ENCODE measurements at regions not wholly inside any gene's neighbourhood (a gene's known extent, or its start where the extent isn't known, plus 50 kb on each side); places are given as distances from the start of the nearest gene placed in this dataset.

DNA sequence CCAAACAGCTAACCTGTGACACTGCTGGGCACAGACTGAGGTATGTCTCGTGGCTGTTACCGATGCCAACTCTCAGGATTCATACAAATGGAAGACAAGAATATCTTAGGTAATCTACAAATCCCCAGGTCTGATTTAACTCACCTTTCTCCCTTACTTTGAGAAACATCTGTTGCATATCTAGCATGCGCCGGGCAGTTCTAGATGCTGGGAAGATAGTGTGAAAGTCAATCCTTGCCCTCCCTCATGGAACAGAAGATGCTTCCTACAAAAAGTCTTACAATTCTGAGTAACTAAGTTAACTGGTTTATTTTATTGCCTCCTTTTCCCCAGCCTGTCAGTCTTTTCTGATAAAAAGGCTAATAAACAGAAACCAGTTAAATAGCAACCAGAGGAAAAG lies 212.2 kb upstream of the FAT1 start:
- Histone ChIP-seq H3K9me3 (ENCODE audit: control insufficient read depth in 1 of 2, insufficient read depth in 1 of 2, low read length in 2 of 2) (peaks cover 0 to 4% of the 10 kb centered on the region in 2 experiments), H3K27me3 (ENCODE audit: control insufficient read depth in 1 of 2, insufficient read depth in 2 of 2, low read length in 2 of 2) (no peaks in the 10 kb centered on the region), H3K4me1 (ENCODE audit: insufficient read depth, low read length) (no peaks in the 10 kb centered on the region), H3K4me3 (ENCODE audit: low read length) (no peak overlapping the region), H3K36me3 (ENCODE audit: insufficient read depth, low read length) (no peaks in the 10 kb centered on the region), H3K27ac (ENCODE audit: low read depth in 1 of 2, low read length in 2 of 2) (no peak overlapping the region)
- ChIA-PET CTCF (no interaction called here), POLR2A (no interaction called here)
- intact Hi-C loops (cut with DNase I, micrococcal nuclease), result no loop called here
- TF ChIP-seq, protein P1, sequence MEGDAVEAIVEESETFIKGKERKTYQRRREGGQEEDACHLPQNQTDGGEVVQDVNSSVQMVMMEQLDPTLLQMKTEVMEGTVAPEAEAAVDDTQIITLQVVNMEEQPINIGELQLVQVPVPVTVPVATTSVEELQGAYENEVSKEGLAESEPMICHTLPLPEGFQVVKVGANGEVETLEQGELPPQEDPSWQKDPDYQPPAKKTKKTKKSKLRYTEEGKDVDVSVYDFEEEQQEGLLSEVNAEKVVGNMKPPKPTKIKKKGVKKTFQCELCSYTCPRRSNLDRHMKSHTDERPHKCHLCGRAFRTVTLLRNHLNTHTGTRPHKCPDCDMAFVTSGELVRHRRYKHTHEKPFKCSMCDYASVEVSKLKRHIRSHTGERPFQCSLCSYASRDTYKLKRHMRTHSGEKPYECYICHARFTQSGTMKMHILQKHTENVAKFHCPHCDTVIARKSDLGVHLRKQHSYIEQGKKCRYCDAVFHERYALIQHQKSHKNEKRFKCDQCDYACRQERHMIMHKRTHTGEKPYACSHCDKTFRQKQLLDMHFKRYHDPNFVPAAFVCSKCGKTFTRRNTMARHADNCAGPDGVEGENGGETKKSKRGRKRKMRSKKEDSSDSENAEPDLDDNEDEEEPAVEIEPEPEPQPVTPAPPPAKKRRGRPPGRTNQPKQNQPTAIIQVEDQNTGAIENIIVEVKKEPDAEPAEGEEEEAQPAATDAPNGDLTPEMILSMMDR (IDR thresholded peaks at IDR 0.05), result no peak
- ATAC-seq (ENCODE audit: poor library complexity), result no peak
- Mint-ChIP-seq H3K4me3 (no peak overlapping the region), H3K36me3 (ENCODE audit: low read depth) (no peaks in the 10 kb centered on the region), H3K9me3 (peaks cover 14% of the 10 kb centered on the region), H3K27me3 (no peaks in the 10 kb centered on the region), H3K27ac (no peak overlapping the region), H3K4me1 (ENCODE audit: low read depth) (no peaks in the 10 kb centered on the region)
- DNase-seq, result no peak

DNA sequence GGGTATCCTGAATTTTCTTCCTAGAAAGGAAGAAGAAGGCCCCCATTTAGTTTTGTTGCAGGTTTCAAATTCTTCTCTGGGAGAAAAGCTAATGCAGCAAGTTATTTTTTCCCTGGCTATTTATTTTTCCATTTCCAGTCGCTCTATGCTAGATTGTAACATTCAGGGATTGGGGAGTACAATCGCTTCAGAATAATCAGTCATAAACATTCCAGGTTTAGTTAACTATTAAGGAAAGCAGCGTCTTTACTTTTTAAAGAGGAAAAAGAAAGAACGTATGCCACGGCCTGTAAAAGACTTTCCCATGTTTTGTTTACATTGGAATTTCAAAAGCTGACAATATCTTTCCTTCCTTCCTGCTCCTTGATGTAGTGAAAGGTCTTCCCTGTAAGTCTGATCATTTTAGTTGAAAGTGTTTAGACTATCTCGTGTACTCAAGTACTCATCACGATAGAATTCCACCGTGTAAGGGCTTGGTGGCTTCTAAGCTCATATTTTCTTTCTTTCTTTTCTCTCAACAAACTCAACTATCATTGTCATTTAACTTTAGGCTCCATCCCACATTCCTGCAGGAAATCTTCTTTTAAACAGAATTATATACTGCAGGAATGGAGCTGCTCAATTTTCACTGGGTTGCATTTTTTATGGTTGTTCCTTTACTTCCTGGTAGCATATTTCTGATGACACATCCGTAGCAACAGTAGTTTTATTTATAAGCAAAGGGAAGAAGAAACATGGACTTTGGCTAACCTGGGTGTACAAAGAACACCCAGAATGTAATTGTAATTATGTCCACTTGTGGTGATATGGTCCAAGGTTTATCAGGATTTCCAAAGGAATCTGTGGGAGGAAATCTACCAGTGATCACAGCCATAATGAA lies 213.1 kb upstream of the FAT1 start:
- H3K4me3 Mint-ChIP-seq, result no peak overlapping the region
- Histone ChIP-seq H3K27me3 (ENCODE audit: control insufficient read depth in 1 of 2, insufficient read depth in 2 of 2, low read length in 2 of 2) (no peaks in the 10 kb centered on the region), H3K36me3 (ENCODE audit: insufficient read depth, low read length) (no peaks in the 10 kb centered on the region), H3K27ac (ENCODE audit: low read depth in 1 of 2, low read length in 2 of 2) (no peak overlapping the region), H3K9me3 (ENCODE audit: control insufficient read depth in 1 of 2, insufficient read depth in 1 of 2, low read length in 2 of 2) (peaks cover 0 to 4% of the 10 kb centered on the region in 2 experiments), H3K4me1 (ENCODE audit: insufficient read depth, low read length) (no peaks in the 10 kb centered on the region), H3K4me3 (ENCODE audit: low read length) (no peak overlapping the region)
- no peaks in the 10 kb centered on the region for H3K27me3 Mint-ChIP-seq
- DNase-seq (no peak), ATAC-seq (ENCODE audit: poor library complexity) (no peak)
- intact Hi-C loops (cut with DNase I, micrococcal nuclease), result no loop called here
- no peaks in the 10 kb centered on the region for H3K36me3 Mint-ChIP-seq (ENCODE audit: low read depth)
- H3K27ac Mint-ChIP-seq, result no peak overlapping the region
- peaks cover 12% of the 10 kb centered on the region for H3K9me3 Mint-ChIP-seq
- ChIA-PET CTCF (no interaction called here), POLR2A (no interaction called here)
- TF ChIP-seq, protein P1 (IDR thresholded peaks at IDR 0.05), result no peak
- no peaks in the 10 kb centered on the region for H3K4me1 Mint-ChIP-seq (ENCODE audit: low read depth)

DNA sequence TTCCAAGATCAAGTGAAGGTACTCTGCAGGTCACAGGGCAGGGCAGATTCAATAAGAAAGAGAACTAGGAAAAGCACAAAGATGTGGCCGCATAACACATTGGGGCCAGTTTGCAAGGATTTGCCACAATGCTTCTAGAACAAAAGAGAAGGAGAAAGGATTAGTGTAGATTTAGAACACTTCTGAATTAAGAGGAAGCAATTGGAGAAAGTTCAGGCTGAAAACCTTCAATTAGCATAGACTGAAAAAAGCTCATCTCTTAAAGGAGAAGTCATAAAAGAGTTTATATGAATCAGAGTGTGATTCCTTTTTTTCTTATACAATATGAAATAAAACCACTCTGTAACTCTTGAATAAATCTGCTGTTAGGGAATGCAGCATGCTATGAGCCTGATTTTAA lies 215.6 kb upstream of the FAT1 start:
- H3K27ac ChIP-seq (ENCODE audit: low read depth in 1 of 2, low read length in 2 of 2), result no peak overlapping the region
- Mint-ChIP-seq H3K36me3 (ENCODE audit: low read depth) (no peaks in the 10 kb centered on the region), H3K9me3 (peaks cover 11% of the 10 kb centered on the region), H3K4me3 (no peak overlapping the region), H3K27ac (no peak overlapping the region), H3K4me1 (ENCODE audit: low read depth) (no peaks in the 10 kb centered on the region), H3K27me3 (no peaks in the 10 kb centered on the region)
- no peak overlapping the region for H3K4me3 ChIP-seq (ENCODE audit: low read length)
- no peaks in the 10 kb centered on the region for H3K4me1 ChIP-seq (ENCODE audit: insufficient read depth, low read length)
- DNase-seq (no peak), ATAC-seq (ENCODE audit: poor library complexity) (no peak)
- ChIA-PET POLR2A (no interaction called here), CTCF (no interaction called here)
- H3K36me3 ChIP-seq (ENCODE audit: insufficient read depth, low read length), result no peaks in the 10 kb centered on the region
- intact Hi-C loops (cut with DNase I, micrococcal nuclease), result no loop called here
- H3K9me3 ChIP-seq (ENCODE audit: control insufficient read depth in 1 of 2, insufficient read depth in 1 of 2, low read length in 2 of 2), result peaks cover 0 to 4% of the 10 kb centered on the region in 2 experiments
- TF ChIP-seq, protein P1 (IDR thresholded peaks at IDR 0.05), result no peak
- no peaks in the 10 kb centered on the region for H3K27me3 ChIP-seq (ENCODE audit: control insufficient read depth in 1 of 2, insufficient read depth in 2 of 2, low read length in 2 of 2)
